Neural progenitor cell (in vitro differentiated cells): ENCODE measurements at regions not wholly inside any gene's neighbourhood (a gene's known extent, or its start where the extent isn't known, plus 50 kb on each side); places are given as distances from the start of the nearest gene placed in this dataset.

ENCODE experiments used
- DNase-seq: peaks from one replicate; pipeline ENCODE4 v3.0.0-alpha.2; 2016; ENCODE audit warnings: low spot score
- H2AFZ ChIP-seq: fragments of 200-600 bp; sonication (generic); replicated peaks from 2 replicates; pipeline ENCODE4 v1.6.1; 2016; ENCODE audit warnings: antibody characterized with exemption
- H3F3A ChIP-seq: fragments of 200-600 bp; sonication (generic); 2 replicates; pipeline ENCODE4 v1.6.1; 2016; ENCODE audit warnings: antibody characterized with exemption, low read depth
- H3K27ac ChIP-seq: fragments of 200-600 bp; sonication (generic); 2 replicates; pipeline ENCODE4 v1.5.1; 2016; ENCODE audit warnings: mild to moderate bottlenecking
- H3K27me3 ChIP-seq: fragments of 200-600 bp; sonication (generic); 2 replicates; pipeline ENCODE4 v1.6.1; 2016; ENCODE audit warnings: mild to moderate bottlenecking, moderate library complexity
- H3K36me3 ChIP-seq: fragments of 200-600 bp; sonication (generic); 2 replicates; pipeline ENCODE4 v1.5.1; 2016
- H3K4me1 ChIP-seq: fragments of 200-600 bp; sonication (generic); 2 replicates; pipeline ENCODE4 v1.6.1; 2016; ENCODE audit warnings: mixed run types
- H3K4me2 ChIP-seq: fragments of 200-600 bp; sonication (generic); 2 replicates; pipeline ENCODE4 v1.6.1; 2016
- H3K4me3 ChIP-seq: fragments of 200-600 bp; sonication (generic); 2 replicates; pipeline ENCODE4 v1.5.1; 2016
- H3K79me2 ChIP-seq: fragments of 200-600 bp; sonication (generic); 2 replicates; pipeline ENCODE4 v1.6.1; 2016; ENCODE audit warnings: low read depth
- H3K9ac ChIP-seq: fragments of 200-600 bp; sonication (generic); 2 replicates; pipeline ENCODE4 v1.6.1; 2016
- H3K9me3 ChIP-seq: fragments of 200-600 bp; sonication (generic); 2 replicates; pipeline ENCODE4 v1.5.1; 2016; ENCODE audit warnings: low read depth
- H4K20me1 ChIP-seq: fragments of 200-600 bp; sonication (generic); 2 replicates; pipeline ENCODE4 v1.6.1; 2016; ENCODE audit warnings: low read depth
- H3K27ac Mint-ChIP-seq: 3 replicates; pipeline ENCODE4 v1.8.0; 2021; ENCODE audit warnings: mixed read lengths
- H3K27me3 Mint-ChIP-seq: 2 replicates; pipeline ENCODE4 v1.8.0; 2022; ENCODE audit warnings: low read depth, mild to moderate bottlenecking, inconsistent platforms, moderate library complexity, mixed read lengths; ENCODE audit not compliant: insufficient read depth
- H3K36me3 Mint-ChIP-seq: 3 replicates; pipeline ENCODE4 v1.8.0; 2021; ENCODE audit warnings: mixed read lengths
- H3K4me1 Mint-ChIP-seq: 3 replicates; pipeline ENCODE4 v1.8.0; 2021; ENCODE audit warnings: mixed read lengths
- H3K4me3 Mint-ChIP-seq: 3 replicates; pipeline ENCODE4 v1.8.0; 2021; ENCODE audit warnings: mild to moderate bottlenecking, moderate library complexity, mixed read lengths
- H3K9me3 Mint-ChIP-seq: 3 replicates; pipeline ENCODE4 v1.8.0; 2020; ENCODE audit warnings: mixed read lengths
- CTCF ChIP-seq: fragments of 200-600 bp; sonication (generic); IDR thresholded peaks from 2 replicates; pipeline ENCODE4 v1.5.1; 2017; ENCODE audit warnings: antibody characterized with exemption, mild to moderate bottlenecking
- EZH2 ChIP-seq: fragments of 200-600 bp; sonication (generic); IDR thresholded peaks from 2 replicates; pipeline ENCODE4 v1.6.1; 2017; ENCODE audit warnings: antibody characterized with exemption, mild to moderate bottlenecking, moderate library complexity
- EZH2phosphoT487 ChIP-seq: fragments of 200-600 bp; sonication (generic); IDR thresholded peaks from 2 replicates; pipeline ENCODE4 v1.6.1; 2017; ENCODE audit warnings: antibody characterized with exemption

GRCh38 chr3:176969066-176969465 is 228.2 kb downstream of the TBL1XR1 start:
- no peaks in the 10 kb centered on the region for H3K9me3 Mint-ChIP-seq
- H2AFZ ChIP-seq, result no peak overlapping the region
- H3F3A ChIP-seq, result no peaks in the 10 kb centered on the region

GRCh38 chr3:176968631-176969030 is 228.7 kb downstream of the TBL1XR1 start:
- Histone ChIP-seq H3K27ac (no peak overlapping the region), H2AFZ (no peak overlapping the region), H3K4me3 (no peak overlapping the region), H3K79me2 (no peaks in the 10 kb centered on the region), H3K27me3 (no peaks in the 10 kb centered on the region), H3K4me2 (no peak overlapping the region), H3F3A (no peaks in the 10 kb centered on the region), H3K9ac (no peak overlapping the region), H3K36me3 (no peaks in the 10 kb centered on the region), H3K4me1 (peaks cover 3% of the 10 kb centered on the region), H4K20me1 (no peaks in the 10 kb centered on the region), H3K9me3 (no peaks in the 10 kb centered on the region)
- no peak for DNase-seq
- no peak for TF ChIP-seq EZH2
- no peak overlapping the region for H3K27ac Mint-ChIP-seq
- no peaks in the 10 kb centered on the region for H3K4me1 Mint-ChIP-seq
- no peaks in the 10 kb centered on the region for H3K27me3 Mint-ChIP-seq
- no peaks in the 10 kb centered on the region for H3K36me3 Mint-ChIP-seq
- H3K9me3 Mint-ChIP-seq, result no peaks in the 10 kb centered on the region
- no peak overlapping the region for H3K4me3 Mint-ChIP-seq

More at GRCh38 chr3:176969066-176969465, 228.2 kb downstream of the TBL1XR1 start:
- no peaks in the 10 kb centered on the region for H3K36me3 Mint-ChIP-seq
- H3K27ac Mint-ChIP-seq, result no peak overlapping the region
- H3K9me3 ChIP-seq, result no peaks in the 10 kb centered on the region
- H3K4me3 ChIP-seq, result no peak overlapping the region
- H3K9ac ChIP-seq, result no peak overlapping the region
- H3K4me1 Mint-ChIP-seq, result no peaks in the 10 kb centered on the region
- H3K4me1 ChIP-seq, result peaks cover 3% of the 10 kb centered on the region
- H3K4me2 ChIP-seq, result no peak overlapping the region
- DNase-seq, result no peak
- TF ChIP-seq EZH2, result no peak
- no peak for TF ChIP-seq EZH2phosphoT487
- no peak for TF ChIP-seq CTCF
- H3K79me2 ChIP-seq, result no peaks in the 10 kb centered on the region
- H3K27me3 Mint-ChIP-seq, result no peaks in the 10 kb centered on the region
- H4K20me1 ChIP-seq, result no peaks in the 10 kb centered on the region
- H3K27ac ChIP-seq, result no peak overlapping the region
- H3K4me3 Mint-ChIP-seq, result no peak overlapping the region
- no peaks in the 10 kb centered on the region for H3K36me3 ChIP-seq
- H3K27me3 ChIP-seq, result no peaks in the 10 kb centered on the region

- H3K4me1 ChIP-seq, result peaks cover 3% of the 10 kb centered on the region
- no peaks in the 10 kb centered on the region for H3K79me2 ChIP-seq
- H3K36me3 ChIP-seq, result no peaks in the 10 kb centered on the region
- Mint-ChIP-seq H3K36me3 (no peaks in the 10 kb centered on the region), H3K4me1 (no peaks in the 10 kb centered on the region), H3K4me3 (no peak overlapping the region), H3K9me3 (peaks cover 3% of the 10 kb centered on the region), H3K27me3 (no peaks in the 10 kb centered on the region), H3K27ac (no peak overlapping the region)
- no peak overlapping the region for H3K9ac ChIP-seq
- H3K27ac ChIP-seq, result no peak overlapping the region
- DNase-seq, result no peak
- H3F3A ChIP-seq, result no peaks in the 10 kb centered on the region
- no peak overlapping the region for H3K4me3 ChIP-seq
- no peaks in the 10 kb centered on the region for H3K9me3 ChIP-seq
- H2AFZ ChIP-seq, result no peak overlapping the region
- no peak for TF ChIP-seq EZH2phosphoT487
- no peak for TF ChIP-seq CTCF
- no peak for TF ChIP-seq EZH2
- H4K20me1 ChIP-seq, result no peaks in the 10 kb centered on the region
- no peaks in the 10 kb centered on the region for H3K27me3 ChIP-seq
- H3K4me2 ChIP-seq, result no peak overlapping the region
Observed at GRCh38 chr3:176967522-176967921, 229.8 kb downstream of the TBL1XR1 start.

GRCh38 chr3:176964661-176965060 is 232.6 kb downstream of the TBL1XR1 start:
- H3F3A ChIP-seq, result no peaks in the 10 kb centered on the region
- H3K36me3 Mint-ChIP-seq, result peaks cover 1% of the 10 kb centered on the region
- no peak overlapping the region for H3K4me3 Mint-ChIP-seq
- H3K4me1 ChIP-seq, result peaks cover 3% of the 10 kb centered on the region
- no peak overlapping the region for H3K4me3 ChIP-seq
- H3K9ac ChIP-seq, result no peak overlapping the region
- no peaks in the 10 kb centered on the region for H3K36me3 ChIP-seq
- H3K9me3 Mint-ChIP-seq, result peaks cover 8% of the 10 kb centered on the region
- H4K20me1 ChIP-seq, result no peaks in the 10 kb centered on the region
- no peaks in the 10 kb centered on the region for H3K27me3 ChIP-seq
- no peaks in the 10 kb centered on the region for H3K9me3 ChIP-seq
- no peak for DNase-seq
- H3K4me1 Mint-ChIP-seq, result no peaks in the 10 kb centered on the region
- TF ChIP-seq EZH2 (no peak), EZH2phosphoT487 (no peak), CTCF (no peak)
- no peak overlapping the region for H2AFZ ChIP-seq
- H3K4me2 ChIP-seq, result no peak overlapping the region
- H3K79me2 ChIP-seq, result no peaks in the 10 kb centered on the region
- no peaks in the 10 kb centered on the region for H3K27me3 Mint-ChIP-seq
- no peak overlapping the region for H3K27ac Mint-ChIP-seq
- no peak overlapping the region for H3K27ac ChIP-seq
